Mucosa of stomach (tissue), 1 donor: ENCODE measurements at regions not wholly inside any gene's neighbourhood (a gene's known extent, or its start where the extent isn't known, plus 50 kb on each side); places are given as distances from the start of the nearest gene placed in this dataset.
"Not testable (repeated sequence)": the region's sequence is repeated elsewhere in the genome, so short reads cannot be mapped to it uniquely, and the experiment has no call there.

Experiments used
- H3K27me3 ChIP-seq: one replicate; pipeline ENCODE4 v1.7.0; 2013; ENCODE audit warnings: mild to moderate bottlenecking, low read length; ENCODE audit not compliant: control insufficient read depth, insufficient read depth
- H3K36me3 ChIP-seq: one replicate; pipeline ENCODE4 v1.7.0; 2013; ENCODE audit warnings: low read length; ENCODE audit not compliant: control insufficient read depth, insufficient read depth
- H3K4me1 ChIP-seq: one replicate; pipeline ENCODE4 v1.7.0; 2013; ENCODE audit warnings: mild to moderate bottlenecking, low read length; ENCODE audit not compliant: control insufficient read depth, insufficient read depth
- H3K4me3 ChIP-seq: one replicate; pipeline ENCODE4 v1.7.0; 2013; ENCODE audit warnings: low read length
- H3K9ac ChIP-seq: one replicate; pipeline ENCODE4 v1.7.0; 2013; ENCODE audit warnings: mild to moderate bottlenecking, low read length, moderate library complexity
- H3K9me3 ChIP-seq: one replicate; pipeline ENCODE4 v1.7.0; 2013; ENCODE audit warnings: mild to moderate bottlenecking, low read length, moderate library complexity; ENCODE audit not compliant: control insufficient read depth
- donor health status: Pancreatic carcinoma.

GRCh38 chr1:221969298-221969858 is 227.5 kb upstream of the DUSP10 start:
- H3K4me3 ChIP-seq, H3K9me3 ChIP-seq, H3K27me3 ChIP-seq, H3K36me3 ChIP-seq, H3K9ac ChIP-seq: not testable (repeated sequence)
- H3K4me1 ChIP-seq = peaks cover 16% of the 10 kb centered on the region

DNA sequence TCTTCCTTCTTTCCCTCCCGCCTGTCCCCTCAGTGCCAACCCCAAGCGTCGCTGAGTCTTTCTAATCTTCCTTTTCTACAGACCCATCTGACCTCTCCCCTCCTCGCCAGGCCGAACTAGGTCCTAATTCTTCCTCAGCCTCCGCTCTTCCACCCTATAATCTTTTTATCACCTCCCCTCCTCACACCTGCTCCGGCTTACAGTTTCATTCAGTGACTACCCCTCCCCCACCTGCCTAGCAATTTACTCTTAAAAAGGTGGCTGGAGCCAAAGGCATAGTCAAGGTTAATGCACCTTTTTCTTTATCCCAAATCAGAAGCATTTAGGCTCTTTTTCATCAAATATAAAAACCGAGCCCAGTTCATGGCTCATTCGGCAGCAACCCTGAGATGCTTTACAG is 225.6 kb upstream of the DUSP10 start:
- H3K9me3 ChIP-seq, H3K4me3 ChIP-seq, H3K27me3 ChIP-seq, H3K9ac ChIP-seq, H3K36me3 ChIP-seq: not testable (repeated sequence)
- H3K4me1 ChIP-seq = peaks cover 16% of the 10 kb centered on the region

DNA sequence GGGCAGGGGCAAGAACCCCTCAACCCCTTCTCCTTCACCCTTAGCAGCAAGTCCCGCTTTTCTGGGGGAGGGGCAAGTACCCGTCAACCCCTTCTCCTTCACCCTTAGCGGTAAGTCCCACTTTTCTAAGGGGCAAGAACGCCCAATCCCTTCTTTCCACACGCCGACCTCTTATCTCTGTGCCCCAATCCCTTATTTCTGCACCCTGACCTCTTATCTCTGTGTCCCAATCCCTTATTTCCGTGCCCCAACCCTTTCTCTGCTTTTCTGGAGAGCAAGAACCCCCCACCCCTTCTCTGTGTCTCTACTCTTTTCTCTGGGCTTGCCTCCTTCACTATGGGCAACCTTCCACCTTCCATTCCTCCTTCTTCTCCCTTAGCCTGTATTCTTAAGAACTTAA is 225.0 kb upstream of the DUSP10 start:
- not testable (repeated sequence) for H3K27me3 ChIP-seq, H3K36me3 ChIP-seq, H3K9ac ChIP-seq, H3K4me3 ChIP-seq, H3K9me3 ChIP-seq
- peaks cover 19% of the 10 kb centered on the region for H3K4me1 ChIP-seq

DNA sequence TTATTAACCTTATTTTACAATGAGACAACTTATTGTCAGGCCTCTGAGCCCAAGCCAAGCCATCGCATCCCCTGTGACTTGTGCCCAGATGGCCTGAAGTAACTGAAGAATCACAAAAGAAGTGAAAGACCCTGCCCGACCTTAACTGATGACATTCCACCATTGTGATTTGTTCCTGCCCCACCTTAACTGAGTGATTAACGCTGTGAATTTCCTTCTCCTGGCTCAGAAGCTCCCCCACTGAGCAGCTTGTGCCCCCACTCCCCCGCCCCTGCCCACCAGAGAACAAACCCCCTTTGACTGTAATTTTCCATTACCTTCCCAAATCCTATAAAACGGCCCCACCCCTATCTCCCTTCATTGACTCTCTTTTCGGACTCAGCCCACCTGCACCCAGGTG is 224.0 kb upstream of the DUSP10 start:
- not testable (repeated sequence) for H3K4me3 ChIP-seq, H3K27me3 ChIP-seq, H3K36me3 ChIP-seq, H3K9ac ChIP-seq, H3K9me3 ChIP-seq
- peaks cover 25% of the 10 kb centered on the region for H3K4me1 ChIP-seq

DNA sequence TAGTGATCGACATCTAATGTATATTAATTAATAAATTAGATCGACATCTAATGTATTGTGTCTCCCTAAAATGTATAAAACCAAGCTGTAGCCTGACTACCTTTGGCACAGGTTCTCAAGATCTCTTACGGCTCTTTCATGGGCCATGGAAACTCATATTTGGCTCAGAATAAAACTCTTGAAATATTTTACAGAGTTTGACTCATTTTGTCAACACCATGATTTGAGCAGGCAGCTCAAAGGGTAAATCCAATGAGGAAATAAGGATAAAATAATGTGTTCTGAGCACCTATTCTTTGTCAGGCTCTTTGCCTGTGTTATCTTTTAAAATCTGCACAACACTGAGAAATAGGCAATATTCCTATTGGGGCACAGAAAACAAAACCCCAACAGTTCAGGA is 223.4 kb upstream of the DUSP10 start:
- Histone ChIP-seq H3K4me3 (no peak overlapping the region), H3K36me3 (no peaks in the 10 kb centered on the region), H3K27me3 (no peaks in the 10 kb centered on the region), H3K9me3 (no peaks in the 10 kb centered on the region), H3K4me1 (peaks cover 25% of the 10 kb centered on the region), H3K9ac (no peak overlapping the region)

- Histone ChIP-seq H3K4me3 (no peak overlapping the region), H3K9ac (no peak overlapping the region), H3K36me3 (no peaks in the 10 kb centered on the region), H3K4me1 (peaks cover 22% of the 10 kb centered on the region), H3K9me3 (no peaks in the 10 kb centered on the region), H3K27me3 (no peaks in the 10 kb centered on the region)
Observed at GRCh38 chr1:221963742-221964141, 221.9 kb upstream of the DUSP10 start.

DNA sequence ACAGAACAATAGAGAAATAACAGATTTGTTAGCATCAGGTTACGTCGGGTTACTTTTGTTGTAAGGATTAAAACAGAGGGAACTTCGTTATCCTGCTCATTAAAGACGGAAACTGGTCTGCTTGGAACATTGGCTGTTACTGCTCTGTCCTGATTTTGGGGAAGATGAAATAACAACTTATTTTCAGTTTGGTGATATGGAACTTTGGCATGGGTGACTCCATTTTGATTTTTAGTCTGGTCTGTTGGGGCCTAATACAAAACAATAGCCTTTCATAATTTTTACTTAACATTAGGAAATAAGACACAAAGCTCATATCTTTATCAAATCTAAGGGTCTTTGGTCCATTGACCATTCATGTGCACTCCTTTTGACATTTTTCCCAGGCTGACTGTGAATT is 220.5 kb upstream of the DUSP10 start:
- no peaks in the 10 kb centered on the region for H3K36me3 ChIP-seq
- H3K4me1 ChIP-seq = peaks cover 22% of the 10 kb centered on the region
- H3K9ac ChIP-seq = no peak overlapping the region
- no peaks in the 10 kb centered on the region for H3K27me3 ChIP-seq
- no peak overlapping the region for H3K4me3 ChIP-seq
- H3K9me3 ChIP-seq = no peaks in the 10 kb centered on the region

DNA sequence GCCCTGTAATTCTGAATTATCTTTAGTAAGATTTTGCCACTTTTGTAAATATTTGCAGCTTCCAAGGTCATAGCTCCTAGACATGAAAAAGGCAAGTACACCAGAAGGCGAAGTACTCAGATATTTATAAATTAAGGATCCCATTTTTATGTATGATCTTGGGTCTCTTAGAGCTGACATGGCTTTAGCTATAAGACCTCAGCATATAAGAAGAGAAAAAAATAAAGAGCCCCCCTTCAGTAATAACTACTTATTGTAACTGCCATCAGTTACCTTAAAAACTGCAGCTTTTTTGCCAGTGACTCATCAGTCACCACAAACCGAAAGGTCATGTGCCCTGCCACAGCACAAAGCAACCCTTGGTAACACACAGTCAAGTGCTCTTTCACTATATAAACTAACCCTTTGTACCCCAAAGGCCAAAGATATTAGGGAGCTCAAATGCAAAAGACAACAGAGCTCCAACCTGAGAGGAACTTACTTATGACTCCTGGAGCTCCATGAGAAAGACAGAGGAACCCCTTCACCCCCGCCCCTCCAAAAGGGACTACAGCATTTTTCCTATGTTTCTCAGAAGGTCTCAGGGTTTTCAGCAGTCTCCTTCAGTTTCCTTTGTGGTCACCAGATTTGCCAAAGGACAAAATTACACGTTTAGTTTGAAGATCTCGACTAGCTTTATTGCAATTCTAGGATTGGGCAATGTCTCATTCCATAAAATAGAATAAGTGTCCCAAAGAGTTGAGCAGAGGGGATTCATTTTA is 219.8 kb upstream of the DUSP10 start:
- Histone ChIP-seq H3K4me3 (no peak overlapping the region), H3K36me3 (no peaks in the 10 kb centered on the region), H3K9ac (no peak overlapping the region), H3K27me3 (no peaks in the 10 kb centered on the region), H3K4me1 (peaks cover 22% of the 10 kb centered on the region), H3K9me3 (no peaks in the 10 kb centered on the region)

DNA sequence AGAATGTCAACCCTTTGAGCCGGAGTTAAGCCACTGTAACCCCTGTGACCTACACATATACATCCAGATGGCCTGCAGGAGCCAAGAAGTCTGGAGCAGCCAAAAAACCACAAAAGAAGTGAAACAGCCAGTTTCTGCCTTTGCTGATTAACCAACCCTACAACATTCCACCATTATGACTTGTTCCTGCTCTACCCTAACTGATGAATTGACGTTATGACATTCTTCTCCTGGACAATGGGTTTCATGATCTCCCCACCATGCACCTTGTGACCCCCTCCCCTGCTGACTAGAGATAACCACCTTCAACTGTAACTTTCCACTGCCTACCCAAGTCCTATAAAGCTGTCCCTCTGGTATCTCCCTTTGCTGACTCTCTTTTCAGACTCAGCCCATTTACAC is 216.3 kb upstream of the DUSP10 start:
- not testable (repeated sequence) for H3K36me3 ChIP-seq, H3K9me3 ChIP-seq, H3K27me3 ChIP-seq, H3K4me3 ChIP-seq, H3K9ac ChIP-seq, H3K4me1 ChIP-seq

GRCh38 chr1:221957350-221957749 is 215.5 kb upstream of the DUSP10 start:
- H3K36me3 ChIP-seq, H3K27me3 ChIP-seq, H3K4me3 ChIP-seq, H3K9me3 ChIP-seq, H3K4me1 ChIP-seq, H3K9ac ChIP-seq: not testable (repeated sequence)

- Histone ChIP-seq H3K4me3 (no peak overlapping the region), H3K9ac (no peak overlapping the region), H3K4me1 (no peaks in the 10 kb centered on the region), H3K27me3 (no peaks in the 10 kb centered on the region), H3K9me3 (peaks cover 3% of the 10 kb centered on the region), H3K36me3 (no peaks in the 10 kb centered on the region)
Observed at GRCh38 chr1:221949996-221950395, 208.1 kb upstream of the DUSP10 start.

- Histone ChIP-seq H3K9me3 (peaks cover 3% of the 10 kb centered on the region), H3K9ac (no peak overlapping the region), H3K4me1 (no peaks in the 10 kb centered on the region), H3K4me3 (no peak overlapping the region), H3K27me3 (no peaks in the 10 kb centered on the region), H3K36me3 (no peaks in the 10 kb centered on the region)
Observed at GRCh38 chr1:221948459-221948858, 206.6 kb upstream of the DUSP10 start.

- Histone ChIP-seq H3K4me1 (no peaks in the 10 kb centered on the region), H3K36me3 (no peaks in the 10 kb centered on the region), H3K9ac (no peak overlapping the region), H3K27me3 (no peaks in the 10 kb centered on the region), H3K9me3 (peaks cover 3% of the 10 kb centered on the region), H3K4me3 (no peak overlapping the region)
Observed at GRCh38 chr1:221947731-221948130, 205.8 kb upstream of the DUSP10 start.
